Uterus (tissue), 3 donors: ENCODE measurements at regions not wholly inside any gene's neighbourhood (a gene's known extent, or its start where the extent isn't known, plus 50 kb on each side); places are given as distances from the start of the nearest gene placed in this dataset.

Experiments
- DNase-seq, 2 donors: peaks; one replicate each; pipeline ENCODE4 v3.0.0-alpha.2; 2019 to 2020
- H3K27ac ChIP-seq, 2 donors: fragments of 200-600 bp; sonication (generic); 1 replicate in 1 of 2; 2 replicates in 1 of 2; pipeline ENCODE4 v1.5.1; 2016 to 2018
- H3K27me3 ChIP-seq, 2 donors: fragments of 200-600 bp; sonication (generic); one replicate each; pipeline ENCODE4 v1.5.1; 2018 to 2019; ENCODE audit warnings: control low read depth in 1 of 2
- H3K36me3 ChIP-seq, 2 donors: fragments of 200-600 bp; sonication (generic); one replicate each; pipeline ENCODE4 v1.5.1; 2019; ENCODE audit warnings: control low read depth in 1 of 2
- H3K4me1 ChIP-seq, 2 donors: fragments of 200-600 bp; sonication (generic); one replicate each; pipeline ENCODE4 v1.5.1; 2018 to 2019; ENCODE audit warnings: control low read depth in 1 of 2
- H3K4me3 ChIP-seq, 2 donors: fragments of 200-600 bp; sonication (generic); 1 replicate in 1 of 2; 2 replicates in 1 of 2; pipeline ENCODE4 v1.5.1; 2018 to 2019; ENCODE audit warnings: mild to moderate bottlenecking in 1 of 2
- H3K9me3 ChIP-seq, 2 donors: fragments of 200-600 bp; sonication (generic); one replicate each; pipeline ENCODE4 v1.5.1; 2019; ENCODE audit warnings: control low read depth in 1 of 2
- CTCF ChIP-seq, 4 experiments: fragments of 200-600 bp in 2 of 4; fragments of 450-650 bp in 2 of 4; sonication (generic) in 2 of 4; IDR thresholded peaks; one replicate each; pipeline ENCODE4 v1.5.1; 2016 to 2019; ENCODE audit warnings: antibody characterized with exemption in 4 of 4, mild to moderate bottlenecking in 2 of 4, moderate library complexity in 1 of 4
- POLR2A ChIP-seq, 2 donors: fragments of 450-650 bp; IDR thresholded peaks; one replicate each; pipeline ENCODE4 v1.6.1; 2016; ENCODE audit warnings: antibody characterized with exemption in 2 of 2, mild to moderate bottlenecking in 1 of 2, moderate library complexity in 1 of 2
- intact Hi-C: fragments of 100-400 bp; cut with DNase I; formaldehyde crosslinking; loops from one replicate; pipeline ENCODE4 v1.15.1; 2023; ENCODE audit warnings: low total_unique reads
- donor health status: DM: yes; HTN: yes; CAD: no.

- Histone ChIP-seq H3K27ac (no peak overlapping the region), H3K4me3 (no peak overlapping the region), H3K27me3 (no peaks in the 10 kb centered on the region), H3K36me3 (no peaks in the 10 kb centered on the region), H3K9me3 (no peaks in the 10 kb centered on the region), H3K4me1 (no peaks in the 10 kb centered on the region)
- intact Hi-C loops, result no loop called here
- no peak for TF ChIP-seq POLR2A (IDR thresholded peaks at IDR 0.05)
- no peak for TF ChIP-seq CTCF (IDR thresholded peaks at IDR 0.05)
- DNase-seq, result no peak
Observed at GRCh38 chr3:28934126-28934813, 346.6 kb upstream of the RBMS3 start.

- DNase-seq, result no peak
- H3K9me3 ChIP-seq, result no peaks in the 10 kb centered on the region
- H3K4me1 ChIP-seq, result no peaks in the 10 kb centered on the region
- intact Hi-C loops, result no loop called here
- no peaks in the 10 kb centered on the region for H3K36me3 ChIP-seq
- TF ChIP-seq CTCF (IDR thresholded peaks at IDR 0.05), result no peak
- no peak for TF ChIP-seq POLR2A (IDR thresholded peaks at IDR 0.05)
- H3K27me3 ChIP-seq, result no peaks in the 10 kb centered on the region
- no peak overlapping the region for H3K27ac ChIP-seq
- no peak overlapping the region for H3K4me3 ChIP-seq
Observed at GRCh38 chr3:28935146-28935545, 345.7 kb upstream of the RBMS3 start.

- no peak for TF ChIP-seq POLR2A (IDR thresholded peaks at IDR 0.05)
- DNase-seq, result no peak
- Histone ChIP-seq H3K27me3 (no peaks in the 10 kb centered on the region), H3K4me1 (no peaks in the 10 kb centered on the region), H3K27ac (no peak overlapping the region), H3K9me3 (no peaks in the 10 kb centered on the region), H3K4me3 (no peak overlapping the region), H3K36me3 (no peaks in the 10 kb centered on the region)
- intact Hi-C loops, result no loop called here
Observed at GRCh38 chr3:28936154-28936553, 344.7 kb upstream of the RBMS3 start.

GRCh38 chr3:28940530-28940929 is 340.3 kb upstream of the RBMS3 start:
- Histone ChIP-seq H3K9me3 (no peaks in the 10 kb centered on the region), H3K27ac (peak overlapping the region; percentile 15 to 52), H3K27me3 (no peaks in the 10 kb centered on the region), H3K36me3 (no peaks in the 10 kb centered on the region), H3K4me3 (no peak overlapping the region), H3K4me1 (no peaks in the 10 kb centered on the region)
- intact Hi-C loops, result no loop called here
- no peak for TF ChIP-seq CTCF (IDR thresholded peaks at IDR 0.05)
- TF ChIP-seq POLR2A (IDR thresholded peaks at IDR 0.05), result no peak
- no peak for DNase-seq

GRCh38 chr3:28940994-28941393 is 339.9 kb upstream of the RBMS3 start:
- no peaks in the 10 kb centered on the region for H3K36me3 ChIP-seq
- H3K27me3 ChIP-seq, result no peaks in the 10 kb centered on the region
- peak overlapping the region; percentile 15 to 52 for H3K27ac ChIP-seq
- no peaks in the 10 kb centered on the region for H3K4me1 ChIP-seq
- intact Hi-C loops, result no loop called here
- TF ChIP-seq POLR2A (IDR thresholded peaks at IDR 0.05) (no peak), CTCF (IDR thresholded peaks at IDR 0.05) (no peak)
- no peaks in the 10 kb centered on the region for H3K9me3 ChIP-seq
- no peak overlapping the region for H3K4me3 ChIP-seq
- DNase-seq, result no peak

GRCh38 chr3:28947061-28947460 is 333.8 kb upstream of the RBMS3 start:
- intact Hi-C loops, result no loop called here
- Histone ChIP-seq H3K27me3 (no peaks in the 10 kb centered on the region), H3K27ac (no peak overlapping the region), H3K36me3 (no peaks in the 10 kb centered on the region), H3K9me3 (no peaks in the 10 kb centered on the region), H3K4me3 (no peak overlapping the region), H3K4me1 (peaks cover 0 to 3% of the 10 kb centered on the region in 2 donors)
- TF ChIP-seq POLR2A (IDR thresholded peaks at IDR 0.05) (no peak), CTCF (IDR thresholded peaks at IDR 0.05) (no peak)
- DNase-seq, result no peak
